CD4-positive, alpha-beta T cell treated with Interferon alpha-2 for 1 hour (primary cell): ENCODE measurements at regions not wholly inside any gene's neighbourhood (a gene's known extent, or its start where the extent isn't known, plus 50 kb on each side); places are given as distances from the start of the nearest gene placed in this dataset.

ENCODE experiments used
- DNase-seq, 2 donors: peaks; one replicate each; pipeline ENCODE4 v3.0.0-alpha.2; 2020 to 2022

- no peak for DNase-seq
These were observed 329.5 kb downstream of the DEPDC1B start for GRCh38 chr5:60370508-60370907.

- DNase-seq, result no peak
These were observed 330.6 kb downstream of the DEPDC1B start for GRCh38 chr5:60369391-60369790.

DNA sequence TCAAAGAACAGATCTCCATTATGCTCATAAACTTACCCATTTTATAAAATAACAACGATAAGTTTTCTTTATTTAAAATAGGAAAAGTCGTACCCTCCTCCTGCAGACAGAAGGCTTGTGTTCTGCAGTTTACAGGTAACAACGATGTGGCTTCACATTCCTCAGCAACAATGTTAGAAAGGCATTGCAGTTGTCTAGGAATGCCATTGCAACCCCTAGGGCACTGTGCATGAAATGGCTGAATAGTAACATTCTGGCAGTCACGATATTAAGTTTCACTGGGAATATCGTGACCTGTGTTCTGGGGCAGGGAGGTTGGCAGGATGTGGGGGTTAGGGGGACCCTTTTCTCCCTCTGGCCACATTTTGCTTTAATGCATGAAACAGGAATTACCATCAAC, 331.9 kb downstream of the DEPDC1B start:
- DNase-seq, result no peak

- DNase-seq, result no peak
These were observed 333.5 kb downstream of the DEPDC1B start for GRCh38 chr5:60366489-60366888.

GRCh38 chr5:60365001-60365400, 335.0 kb downstream of the DEPDC1B start:
- DNase-seq, result no peak

DNA sequence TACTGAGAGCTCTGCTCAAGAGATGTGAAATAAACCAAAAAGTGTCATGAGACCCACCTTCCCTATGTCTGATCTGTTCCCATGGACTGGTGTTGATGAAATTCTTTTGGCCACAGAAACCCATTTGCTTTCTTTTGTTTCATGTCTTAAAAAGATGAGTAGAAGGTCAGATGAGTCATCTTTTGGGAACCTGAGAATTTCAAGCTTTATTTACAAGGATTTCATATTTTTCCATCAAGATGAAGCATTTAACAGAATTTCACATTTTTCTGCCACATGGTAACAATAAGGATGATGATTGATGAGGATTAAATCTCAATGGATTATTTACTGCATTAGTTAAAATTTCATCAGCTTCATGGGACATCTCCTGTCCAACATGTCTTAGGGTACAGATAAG, 337.8 kb downstream of the DEPDC1B start:
- no peak for DNase-seq

GRCh38 chr5:60360355-60360754, 339.6 kb downstream of the DEPDC1B start:
- DNase-seq, result no peak

GRCh38 chr5:60357302-60357701, 342.7 kb downstream of the DEPDC1B start:
- no peak for DNase-seq

GRCh38 chr5:60356745-60357144, 343.2 kb downstream of the DEPDC1B start:
- no peak for DNase-seq

DNA sequence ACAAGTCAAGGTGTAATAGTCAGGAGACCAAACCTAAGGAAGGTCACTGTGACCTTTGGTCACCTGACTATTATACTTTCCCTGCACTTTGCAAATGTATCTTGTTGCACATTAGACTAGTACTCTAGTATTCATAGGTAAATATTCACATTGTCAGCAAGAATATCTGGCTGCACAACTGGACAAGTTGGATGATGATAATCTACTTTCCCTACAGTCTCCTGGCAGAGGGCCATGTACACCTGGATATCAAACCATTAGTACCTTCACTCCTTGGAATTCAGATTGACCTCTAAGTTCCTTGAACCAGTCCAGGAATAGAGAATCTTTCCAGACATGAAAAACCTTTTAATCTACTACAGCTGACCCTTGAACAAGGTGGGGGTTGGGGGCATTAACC, 344.8 kb downstream of the DEPDC1B start:
- DNase-seq, result no peak

DNA sequence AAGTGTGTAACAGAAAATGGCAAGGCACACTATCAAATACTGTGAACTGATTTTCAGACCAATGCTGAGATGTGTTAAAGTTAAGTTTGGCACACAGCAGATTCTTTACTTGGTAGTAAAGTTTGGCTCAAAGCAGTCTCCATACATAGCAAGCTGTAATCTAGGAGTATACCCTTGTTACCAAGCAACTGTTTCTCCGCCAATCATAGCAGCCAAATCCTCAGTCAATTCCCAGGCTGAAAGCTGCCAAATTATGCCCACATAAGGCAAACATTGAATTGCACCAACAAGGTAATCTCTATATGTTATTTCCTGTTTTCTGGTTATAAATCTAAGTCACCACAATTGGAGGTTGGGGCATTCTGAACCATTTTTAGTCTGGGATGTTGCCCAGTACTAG, 345.7 kb downstream of the DEPDC1B start:
- no peak for DNase-seq

- no peak for DNase-seq
These were observed 346.9 kb downstream of the DEPDC1B start for GRCh38 chr5:60352992-60353599.

- no peak for DNase-seq
These were observed 349.2 kb downstream of the DEPDC1B start for GRCh38 chr5:60350794-60351193.

DNA sequence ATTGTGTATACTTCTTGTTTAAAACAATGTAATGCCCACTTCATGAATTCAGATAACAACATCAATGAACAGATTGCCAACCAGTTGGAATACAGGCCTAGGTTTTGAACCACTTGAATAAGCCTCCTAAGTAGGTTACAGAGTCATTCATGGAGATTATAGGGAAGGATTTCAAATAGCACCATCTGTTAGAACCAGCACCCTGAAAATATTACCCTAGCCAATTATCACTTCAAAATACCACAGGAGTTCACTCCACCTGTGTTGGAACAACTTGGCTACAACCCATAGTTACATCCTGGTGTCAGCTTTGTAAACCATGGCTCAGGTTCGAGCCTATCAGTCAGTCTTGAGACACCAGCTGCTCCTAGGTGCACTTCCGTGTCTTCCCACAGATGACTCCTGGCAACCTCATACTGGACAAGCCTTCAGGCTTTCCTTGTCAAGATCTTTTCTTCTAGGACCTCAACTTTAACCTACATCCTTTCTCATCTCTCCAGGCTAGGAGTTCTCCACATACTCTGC, 350.0 kb downstream of the DEPDC1B start:
- DNase-seq, result no peak

DNA sequence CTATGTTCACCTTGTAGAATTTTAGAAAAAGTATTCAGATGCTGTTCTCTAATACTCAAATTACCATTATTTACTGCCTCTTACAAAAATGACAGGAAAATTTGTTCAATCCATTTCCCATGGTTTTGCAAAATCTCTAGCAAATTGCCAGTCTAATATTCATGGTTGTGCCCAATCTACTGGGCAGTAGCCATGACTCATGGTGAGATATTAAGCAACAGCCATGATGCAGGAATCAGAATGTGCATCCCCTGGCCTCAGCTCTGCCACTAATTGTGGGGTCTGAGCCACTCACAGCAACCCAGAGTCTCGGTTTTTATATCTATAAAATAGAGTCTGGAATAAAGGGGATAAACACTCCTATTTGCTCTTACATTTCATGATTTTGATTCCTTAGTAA, 353.6 kb downstream of the DEPDC1B start:
- DNase-seq, result no peak

GRCh38 chr5:60343102-60343501, 356.9 kb downstream of the DEPDC1B start:
- no peak for DNase-seq

DNA sequence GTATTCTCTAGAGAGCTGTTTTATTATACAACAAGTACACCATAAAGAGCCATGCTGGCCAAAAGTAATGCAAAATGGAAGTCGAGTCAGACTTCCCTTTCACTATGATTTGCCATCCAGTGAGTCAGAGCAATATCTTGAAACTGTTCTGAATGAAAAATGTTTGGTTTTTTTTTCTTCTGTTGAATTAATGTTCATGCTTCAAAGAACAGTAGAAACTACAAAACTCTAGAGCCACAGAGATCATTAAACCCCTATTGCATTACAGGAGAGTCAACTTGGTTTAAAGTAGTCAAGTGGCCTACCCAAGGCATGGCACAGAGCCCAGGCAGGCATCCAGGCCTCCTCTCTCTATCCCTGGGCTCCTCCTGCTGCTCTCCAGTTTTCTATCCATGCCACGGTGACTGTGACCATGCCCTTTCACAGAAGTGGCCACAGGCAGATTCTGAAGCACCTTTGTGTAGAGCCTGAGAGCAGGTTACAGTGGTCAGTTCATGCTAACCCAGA, 358.9 kb downstream of the DEPDC1B start:
- DNase-seq, result no peak

DNA sequence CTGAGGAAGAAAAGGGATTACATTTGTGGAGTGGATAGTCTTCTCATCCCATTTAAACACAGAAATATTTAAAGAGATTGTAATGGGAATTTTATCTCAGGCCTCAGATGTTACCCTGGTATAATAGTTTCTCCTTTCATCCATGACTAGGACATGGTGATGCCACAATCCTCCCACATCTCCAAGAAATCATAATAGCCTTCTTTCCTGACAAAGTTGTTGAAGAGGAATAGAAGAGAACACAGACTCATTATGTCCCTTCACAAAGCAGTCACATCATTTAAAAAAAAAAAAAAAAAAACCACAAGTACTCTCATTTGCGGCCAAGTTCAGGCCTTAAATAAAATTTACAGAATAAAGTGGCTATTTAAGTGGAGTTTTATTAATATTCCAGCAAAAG, 359.6 kb downstream of the DEPDC1B start:
- no peak for DNase-seq

DNA sequence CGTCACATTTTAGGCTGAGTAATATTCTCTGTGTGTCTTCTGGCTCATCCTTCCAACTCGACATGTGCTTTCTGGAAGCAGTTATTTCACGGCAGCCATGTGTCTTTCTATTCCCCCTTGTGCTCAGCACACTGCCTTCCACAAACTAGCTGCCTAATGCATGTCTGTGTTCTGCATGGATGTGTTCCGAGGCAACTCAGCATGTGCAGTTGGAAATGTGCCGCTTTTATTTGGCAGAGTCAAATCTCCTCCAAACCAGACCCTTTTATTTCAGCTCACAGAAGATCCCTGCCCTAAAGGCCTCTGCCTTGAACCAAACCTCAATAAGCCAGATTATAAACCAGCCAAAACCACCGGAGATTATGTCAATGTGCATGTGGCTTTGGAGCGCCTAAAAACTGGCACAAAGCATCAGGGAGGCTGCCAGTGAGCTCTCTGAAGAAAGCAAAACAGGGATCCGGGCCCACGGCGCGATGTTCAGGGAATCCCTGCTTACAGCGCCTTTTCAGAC, 360.2 kb downstream of the DEPDC1B start:
- no peak for DNase-seq

GRCh38 chr5:60338846-60339245, 361.1 kb downstream of the DEPDC1B start:
- no peak for DNase-seq

DNA sequence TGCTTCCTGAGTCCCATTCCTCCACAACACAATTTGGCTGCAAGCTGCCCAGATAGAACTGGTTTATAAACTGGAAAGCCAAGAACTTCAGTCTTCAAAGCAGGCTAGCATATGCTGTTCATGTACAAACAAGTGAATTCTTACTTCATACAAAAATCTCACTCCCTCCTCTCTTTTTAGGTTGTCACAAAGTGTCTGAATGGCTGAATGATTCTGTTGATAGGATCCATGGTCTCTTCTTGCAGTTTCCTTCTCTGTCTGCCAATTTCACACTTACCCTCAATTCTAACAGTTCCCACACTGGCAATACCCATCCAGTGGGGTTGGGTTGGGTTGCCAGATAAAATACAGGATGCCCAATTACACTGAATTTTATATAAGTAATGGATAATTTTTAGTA, 363.5 kb downstream of the DEPDC1B start:
- DNase-seq, result no peak

- DNase-seq, result no peak
These were observed 364.1 kb downstream of the DEPDC1B start for GRCh38 chr5:60335913-60336312.

DNA sequence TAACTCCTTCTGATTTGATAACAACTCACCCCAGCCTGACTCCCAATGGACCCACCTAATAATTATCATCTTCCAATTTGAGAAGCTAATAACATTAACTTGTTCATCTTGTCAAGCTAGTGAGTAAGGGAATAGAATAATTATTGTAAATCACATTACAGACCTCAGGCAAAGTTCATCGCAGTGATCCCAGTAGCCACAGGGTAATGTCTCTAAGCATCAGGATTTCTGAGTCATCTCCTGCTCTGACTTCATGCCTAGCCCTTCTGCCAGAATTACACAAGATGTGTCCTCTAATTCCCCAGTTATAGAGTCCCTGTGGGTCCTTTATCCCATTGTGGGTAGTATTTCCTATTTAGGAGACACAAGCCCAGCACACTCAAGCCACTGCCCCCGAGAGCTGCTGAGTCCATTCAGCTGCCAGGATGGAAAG, 365.7 kb downstream of the DEPDC1B start:
- DNase-seq, result no peak

GRCh38 chr5:60333005-60333571, 366.9 kb downstream of the DEPDC1B start:
- no peak for DNase-seq
